HG03159 (cell line): ENCODE measurements at regions not wholly inside any gene's neighbourhood (a gene's known extent, or its start where the extent isn't known, plus 50 kb on each side); places are given as distances from the start of the nearest gene placed in this dataset.
"Not testable (repeated sequence)": the region's sequence is repeated elsewhere in the genome, so short reads cannot be mapped to it uniquely, and the experiment has no call there.

Experiments used
- ATAC-seq: cut with Tn5 transposase; IDR thresholded peaks from one replicate; pipeline ENCODE4 v1.9.1; 2021; ENCODE audit warnings: mild to moderate bottlenecking, moderate library complexity; ENCODE audit not compliant: unreplicated experiment

DNA sequence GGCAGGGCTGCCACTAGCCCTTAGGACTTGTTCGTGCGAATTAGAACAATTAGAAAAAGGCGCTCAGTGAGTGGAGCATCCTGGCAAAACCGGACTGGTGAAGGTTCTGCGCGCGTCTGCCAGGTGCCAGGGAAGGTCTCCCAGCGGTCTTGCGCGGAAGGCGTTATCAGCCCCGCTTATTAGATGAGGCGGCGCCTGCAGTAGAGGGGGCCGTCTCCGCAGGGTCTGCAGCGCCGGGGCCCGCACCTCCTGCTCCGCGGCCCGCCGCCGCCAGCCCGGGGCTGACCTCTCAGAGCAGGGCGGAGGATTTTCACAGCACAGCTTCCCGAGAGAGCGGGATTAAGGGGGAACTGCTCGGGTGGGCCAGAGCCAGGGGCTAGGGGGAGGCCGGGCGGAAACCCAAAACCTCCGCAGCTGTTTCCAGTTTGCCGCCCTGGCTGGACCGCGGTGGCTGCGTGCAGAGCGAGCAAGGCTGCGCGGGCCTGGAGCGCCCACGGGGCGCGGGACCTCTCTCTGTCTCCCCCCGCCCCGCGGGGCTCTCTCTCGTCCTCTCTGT lies 155.2 kb downstream of the FOXD2 start:
- no peak for ATAC-seq

DNA sequence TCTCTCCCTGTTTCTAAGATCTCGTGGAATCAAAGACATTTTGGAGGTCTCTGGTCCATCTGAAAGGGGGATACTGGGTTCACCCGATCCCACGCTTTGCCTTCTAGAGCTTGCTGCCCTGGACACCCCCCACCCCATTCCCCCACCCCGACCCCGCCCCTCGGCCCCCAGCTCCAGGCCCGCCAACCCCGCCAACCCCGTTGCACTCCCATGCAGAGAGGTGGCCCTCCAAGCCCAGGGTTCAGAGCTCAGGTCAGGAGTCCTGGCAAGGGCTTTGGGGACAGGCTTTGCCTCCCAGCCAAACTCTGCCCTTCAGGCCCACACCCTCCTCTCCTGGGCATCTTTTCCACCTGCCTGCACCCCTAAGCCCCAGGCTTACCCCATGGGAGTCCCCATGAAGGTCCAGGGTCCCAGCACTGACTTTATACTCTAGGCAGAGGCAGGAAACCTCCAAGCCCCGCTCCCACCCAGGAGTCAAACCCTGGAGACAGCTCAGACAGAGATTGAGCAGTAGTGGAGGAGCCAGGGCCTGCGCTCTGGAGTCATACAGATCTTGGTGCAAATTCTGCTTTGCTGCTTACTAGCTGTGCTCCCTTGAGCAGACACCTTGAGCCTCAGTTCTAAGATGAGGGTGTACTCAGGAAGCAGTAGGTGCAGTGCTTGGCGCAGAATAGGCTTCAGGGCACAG lies 155.9 kb downstream of the FOXD2 start:
- no peak for ATAC-seq

DNA sequence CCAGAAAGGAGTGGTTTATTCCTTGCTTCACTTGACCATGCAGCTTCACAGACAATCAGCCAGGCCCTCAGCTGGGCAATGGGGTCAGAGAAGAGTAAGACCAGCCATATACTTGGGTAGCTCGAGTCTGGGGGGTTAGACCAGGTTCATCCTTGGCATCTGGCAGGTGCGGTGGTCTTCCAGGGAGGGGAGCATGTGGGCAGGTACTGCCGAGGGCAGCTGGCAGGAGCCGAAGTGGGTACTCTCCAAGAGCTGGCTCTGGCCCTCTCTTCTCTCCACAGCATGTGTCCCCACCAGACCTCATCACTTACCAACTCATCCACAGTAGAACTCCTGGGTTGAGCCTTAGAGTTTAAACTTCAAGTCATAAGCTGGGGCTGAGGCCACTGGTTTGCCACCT lies 156.8 kb downstream of the FOXD2 start:
- no peak for ATAC-seq

DNA sequence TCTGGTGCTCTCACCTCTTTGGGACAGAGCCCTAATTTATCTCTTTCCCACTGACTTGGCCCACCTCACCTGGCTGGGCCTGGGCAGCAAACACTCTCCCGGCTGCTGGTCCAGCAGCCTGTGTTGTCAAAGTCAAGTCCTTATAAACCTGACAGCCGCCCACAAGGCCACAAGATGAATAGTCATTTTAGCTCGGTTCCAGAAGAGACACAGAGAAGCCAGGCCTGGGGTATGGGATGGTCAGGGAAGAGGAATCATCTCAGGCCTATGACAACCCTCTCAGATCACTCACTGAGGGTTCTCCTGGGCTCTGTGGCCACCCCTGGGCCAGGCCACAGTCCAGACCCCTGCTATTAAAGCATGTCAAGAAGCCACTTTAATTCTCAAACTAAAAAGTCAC lies 158.5 kb downstream of the FOXD2 start:
- no peak for ATAC-seq

DNA sequence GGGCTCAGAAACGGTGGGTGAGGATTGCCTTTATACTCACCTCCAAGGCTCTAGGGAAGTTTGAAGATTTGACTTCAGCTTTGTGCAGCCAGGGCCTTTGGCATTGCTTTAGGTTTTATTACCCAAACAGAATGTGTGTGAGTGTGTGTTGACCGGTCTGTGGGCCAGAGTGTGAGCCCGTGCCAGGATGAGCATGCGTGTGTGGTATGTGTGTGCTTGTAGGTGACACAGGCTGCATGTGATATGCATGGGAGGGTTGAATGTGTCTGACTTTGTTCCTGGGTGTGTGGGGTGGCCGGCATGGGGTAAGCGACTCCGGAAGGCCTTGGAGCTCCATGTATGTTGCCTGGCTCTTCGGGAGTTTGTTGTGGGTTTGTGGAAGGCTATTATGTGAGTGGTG lies 160.5 kb downstream of the FOXD2 start:
- no peak for ATAC-seq

DNA sequence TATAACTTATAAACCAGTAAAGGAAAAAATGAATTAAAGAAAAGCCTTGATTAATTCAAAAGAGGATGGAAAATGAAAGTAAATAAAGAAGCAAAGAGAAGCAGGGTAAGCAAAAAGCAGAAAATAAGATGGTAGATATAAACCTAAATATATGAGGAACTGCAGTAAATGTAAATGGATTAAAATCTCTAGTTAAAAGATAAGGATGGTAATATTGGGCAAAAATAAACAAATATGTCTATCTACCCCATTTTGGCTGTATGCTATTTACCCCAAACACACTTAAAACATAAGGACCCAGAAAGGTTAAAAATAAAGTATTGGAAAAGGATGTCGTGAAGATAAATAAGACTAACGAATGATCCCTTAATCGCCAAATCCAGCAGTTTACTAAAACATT lies 161.9 kb downstream of the FOXD2 start:
- ATAC-seq = no peak

DNA sequence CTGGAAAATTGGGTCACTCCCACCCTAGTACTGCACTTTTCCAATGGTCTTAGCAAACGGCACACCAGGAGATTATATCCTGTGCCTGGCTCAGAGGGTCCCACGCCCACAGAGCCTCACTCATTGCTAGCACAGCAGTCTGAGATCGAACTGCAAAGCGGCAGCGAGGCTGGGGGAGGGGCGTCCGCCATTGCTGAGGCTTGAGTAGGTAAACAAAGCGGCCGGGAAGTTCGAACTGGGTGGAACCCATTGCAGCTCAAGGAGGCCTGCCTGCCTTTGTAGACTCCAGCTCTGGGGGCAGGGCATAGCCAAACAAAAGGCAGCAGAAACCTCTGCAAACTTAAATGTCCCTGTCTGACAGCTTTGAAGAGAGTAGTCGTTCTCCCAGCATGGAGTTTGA lies 164.6 kb downstream of the FOXD2 start:
- ATAC-seq = not testable (repeated sequence)

DNA sequence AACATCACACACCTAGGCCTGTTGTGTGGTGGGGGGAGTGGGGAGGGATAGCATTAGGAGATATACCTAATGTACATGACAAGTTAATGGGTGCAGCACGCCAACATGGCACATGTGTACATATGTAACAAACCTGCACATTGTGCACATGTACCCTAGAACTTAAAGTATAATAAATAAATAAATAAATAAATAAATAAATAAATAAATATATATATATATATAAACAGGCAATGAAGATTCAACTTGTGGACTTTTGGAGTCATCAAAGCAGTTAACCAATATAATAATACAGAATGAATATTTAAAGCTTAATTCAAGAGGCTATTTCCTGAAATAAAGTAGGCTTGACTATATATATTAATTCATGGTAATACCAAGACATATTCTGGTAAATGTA lies 167.0 kb downstream of the FOXD2 start:
- ATAC-seq = not testable (repeated sequence)

DNA sequence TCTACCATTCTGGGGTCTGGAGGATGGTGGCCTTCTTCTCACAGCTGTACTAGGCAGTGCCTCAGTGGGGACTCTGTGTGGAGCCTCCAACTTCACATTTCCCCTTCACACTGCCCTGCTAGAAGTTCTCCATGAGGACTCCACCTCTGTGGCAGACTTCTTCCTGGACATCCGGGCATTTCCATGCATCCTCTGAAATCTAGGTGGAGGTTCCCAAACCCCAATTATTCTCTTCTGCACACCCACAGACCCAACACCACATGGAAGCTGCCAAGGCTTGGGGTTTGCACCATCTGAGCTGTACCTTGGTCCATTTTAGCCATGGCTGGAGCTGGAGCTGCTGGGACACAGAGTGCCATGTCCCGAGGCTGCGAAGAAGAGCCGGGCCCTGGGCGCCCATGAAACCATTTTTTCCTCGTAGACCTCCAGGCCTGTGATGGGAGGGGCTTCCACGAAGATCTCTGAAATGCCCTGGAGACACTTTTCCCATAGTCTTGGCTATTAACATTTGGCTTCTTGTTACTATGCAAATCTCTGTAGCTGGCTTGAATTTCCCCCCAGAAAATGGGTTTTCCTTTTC lies 170.5 kb downstream of the FOXD2 start:
- no peak for ATAC-seq

DNA sequence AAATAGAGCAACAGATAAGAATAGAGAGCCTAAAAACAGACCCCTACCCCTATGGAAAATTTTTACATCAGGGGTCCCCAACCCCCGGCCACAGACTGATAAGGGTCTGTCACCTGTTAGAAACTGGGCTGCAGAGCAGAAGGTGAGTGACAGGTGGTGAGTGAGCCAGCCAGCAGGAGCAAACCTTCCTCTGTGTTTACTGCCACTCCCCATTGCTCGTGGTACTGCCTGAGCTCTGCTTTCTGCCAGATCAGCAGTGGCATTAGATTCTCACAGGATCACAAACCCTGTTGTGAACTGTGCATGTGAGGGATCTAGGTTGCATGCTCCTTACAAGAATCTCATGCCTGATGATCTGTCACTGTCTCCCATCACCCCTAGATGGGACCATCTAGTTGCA lies 174.1 kb downstream of the FOXD2 start:
- no peak for ATAC-seq

DNA sequence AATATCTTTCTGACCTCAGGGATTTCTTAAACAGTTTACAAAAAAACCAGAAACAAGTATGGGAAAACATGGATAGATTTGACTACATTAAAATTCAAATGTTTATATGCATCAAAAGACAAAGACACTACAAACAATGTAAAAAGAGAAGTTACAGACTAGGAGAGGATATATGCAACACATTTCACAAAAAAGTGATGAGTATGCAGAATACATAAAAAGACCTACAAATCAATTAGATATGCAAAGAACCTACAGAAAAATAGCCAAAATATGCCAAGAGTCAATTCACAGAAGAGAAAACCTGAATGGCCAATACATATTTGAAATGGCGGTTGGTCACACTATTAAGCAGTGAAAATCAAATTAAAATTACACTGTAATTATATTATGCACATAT lies 175.0 kb downstream of the FOXD2 start:
- ATAC-seq = no peak

DNA sequence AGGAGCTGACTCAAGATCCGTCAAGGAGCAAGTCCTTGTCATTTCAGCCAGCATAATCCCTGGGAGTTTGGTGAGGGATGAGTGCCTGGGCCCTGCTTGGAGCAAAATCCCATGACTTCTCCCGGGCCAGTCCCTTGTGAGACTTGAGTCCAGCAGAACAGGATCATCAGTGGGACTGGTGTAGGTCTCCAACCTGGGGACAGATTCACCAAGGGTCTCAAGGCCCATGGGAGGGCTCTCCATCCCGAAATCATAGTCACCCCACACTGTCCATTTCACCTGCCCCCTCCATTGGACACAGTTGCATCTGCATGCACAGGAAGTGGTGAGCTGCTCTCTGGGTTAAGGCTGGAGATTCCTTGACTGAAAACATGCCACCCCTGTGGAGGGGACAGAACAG lies 178.2 kb downstream of the FOXD2 start:
- ATAC-seq = no peak

DNA sequence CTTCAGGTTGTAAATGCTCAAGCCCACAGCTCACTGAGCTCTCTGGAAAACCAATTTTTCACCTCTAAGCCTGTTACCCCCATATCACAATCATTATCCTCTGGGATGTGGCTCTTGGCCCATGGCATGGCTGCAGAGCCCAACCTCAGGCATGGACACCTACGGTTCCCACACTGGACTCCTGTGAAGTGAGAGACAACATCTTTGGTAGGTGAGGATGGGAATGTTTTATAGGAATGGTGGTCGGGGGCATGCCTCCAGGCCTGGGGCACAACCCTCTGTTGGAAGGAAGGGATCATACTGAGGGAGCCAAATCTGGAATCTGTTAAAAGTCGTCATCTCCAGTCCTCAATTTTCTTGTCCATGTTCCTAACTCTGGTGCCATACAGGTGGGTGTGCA lies 179.1 kb downstream of the FOXD2 start:
- ATAC-seq = no peak

DNA sequence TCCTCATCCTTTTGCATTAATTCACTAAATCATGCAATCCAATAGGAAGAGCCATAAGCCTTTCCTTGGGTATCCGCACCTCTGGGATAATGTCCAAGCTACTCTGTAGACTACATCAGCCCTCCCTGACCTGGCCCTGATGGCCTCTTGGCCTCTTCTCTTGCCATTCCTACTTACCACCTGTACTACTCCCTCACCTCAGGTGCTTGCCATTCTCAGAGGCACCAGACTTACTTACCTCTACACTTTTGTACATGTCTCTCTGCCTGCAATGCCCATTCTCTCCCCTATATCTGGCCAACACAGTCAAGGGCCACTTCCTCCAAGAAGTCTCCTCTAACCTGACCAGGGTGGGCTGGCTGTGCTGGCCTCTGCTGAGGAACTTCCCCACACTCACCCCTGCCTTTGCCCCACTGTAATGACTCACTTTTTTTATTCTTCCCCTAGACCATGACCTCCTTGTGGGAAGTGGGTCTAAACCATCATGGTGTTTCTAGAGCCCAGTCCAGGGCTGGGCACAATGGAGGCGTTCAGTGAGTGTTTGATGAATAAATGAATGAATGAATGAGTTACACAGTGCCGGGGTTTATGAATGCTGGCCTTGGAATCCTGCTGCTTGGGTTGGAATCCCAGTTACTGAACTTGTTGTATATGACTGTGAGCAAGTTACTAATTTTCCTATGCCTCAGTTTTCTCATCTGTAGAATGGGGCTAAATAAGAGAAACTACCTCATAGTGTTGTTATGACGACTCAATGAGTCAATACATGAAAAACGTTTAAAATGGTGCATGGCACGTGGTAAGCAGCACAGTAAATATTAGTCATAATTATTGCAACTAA lies 179.8 kb downstream of the FOXD2 start:
- no peak for ATAC-seq

DNA sequence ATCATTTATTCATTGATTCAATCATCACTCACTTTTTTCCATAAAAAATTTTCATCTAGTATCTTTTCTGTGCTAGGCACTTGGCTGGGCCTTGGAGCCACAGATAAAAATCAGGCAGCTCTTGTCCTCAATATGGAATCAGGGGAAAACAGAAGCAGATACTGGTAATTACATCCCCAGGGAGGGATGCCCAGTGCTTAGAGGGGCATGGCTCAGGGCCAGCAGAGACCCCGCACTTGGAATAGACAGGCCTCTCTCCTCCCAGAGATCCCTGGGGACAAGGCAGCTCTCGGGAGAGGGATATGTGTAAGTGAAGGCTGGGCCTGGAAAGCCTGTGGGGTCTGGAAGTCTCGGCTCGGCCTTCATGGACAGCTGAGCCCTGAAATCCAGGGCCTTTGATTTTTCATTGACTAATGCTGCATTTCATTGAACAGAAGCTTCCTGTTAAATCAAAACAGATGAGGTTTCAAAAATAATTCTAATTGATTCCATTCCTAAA lies 180.4 kb downstream of the FOXD2 start:
- ATAC-seq = no peak

DNA sequence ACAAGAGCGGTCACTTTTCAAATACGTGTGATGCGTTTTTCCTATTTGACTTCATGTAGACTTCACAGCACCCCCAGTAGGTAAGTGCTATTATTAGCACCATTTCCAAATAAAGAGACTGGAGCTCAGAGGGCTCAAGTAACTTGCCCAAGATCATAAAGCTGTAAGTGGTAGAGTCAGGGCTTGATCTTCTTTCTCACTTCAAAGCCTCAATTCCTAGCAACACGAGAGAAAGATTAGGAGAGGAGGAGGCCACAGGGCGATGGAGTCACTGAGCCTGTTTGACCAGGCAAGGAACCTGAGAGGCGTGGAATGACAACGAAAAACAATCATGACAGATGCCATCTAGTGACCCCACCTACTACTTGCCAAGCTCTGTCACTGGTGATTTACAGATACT lies 181.0 kb downstream of the FOXD2 start:
- ATAC-seq = no peak

DNA sequence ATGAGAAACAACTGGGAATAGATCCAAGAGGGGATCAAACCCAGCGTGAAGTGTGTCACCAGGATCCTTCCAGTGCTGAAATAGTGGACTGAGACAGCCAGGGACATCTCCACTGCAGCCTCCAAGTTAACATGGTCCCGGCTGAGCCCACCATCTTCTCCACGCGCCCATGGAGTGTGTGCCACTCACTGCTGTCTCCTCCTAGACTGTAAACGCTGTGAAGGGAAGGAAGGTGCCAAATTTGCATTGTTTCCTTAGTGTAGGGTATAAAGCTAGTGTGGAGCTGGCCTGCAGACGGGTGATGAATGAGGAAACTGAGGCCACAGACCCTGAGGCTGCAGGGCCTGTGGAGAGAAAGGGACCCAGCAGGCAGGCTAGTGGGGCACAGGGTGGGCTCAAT lies 183.6 kb downstream of the FOXD2 start:
- ATAC-seq = no peak

DNA sequence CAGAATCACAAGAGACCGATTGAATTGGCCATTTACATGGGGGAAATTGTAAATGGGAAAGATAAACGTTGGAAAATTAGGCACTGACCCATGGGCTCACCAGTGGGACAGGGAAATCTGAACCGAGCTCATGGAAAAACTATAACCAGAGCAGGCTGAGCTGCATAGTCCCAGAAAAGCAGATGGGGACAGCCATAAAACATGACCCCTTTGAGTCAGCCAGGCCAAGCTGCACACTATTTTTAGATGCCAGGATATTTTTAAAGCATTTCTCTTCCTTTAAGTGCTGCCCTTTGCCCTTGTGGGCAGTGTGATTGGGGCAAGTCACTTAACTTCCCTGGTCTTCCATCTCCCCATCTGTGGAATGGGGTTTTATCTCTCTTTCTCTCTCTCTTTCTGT lies 184.1 kb downstream of the FOXD2 start:
- no peak for ATAC-seq

DNA sequence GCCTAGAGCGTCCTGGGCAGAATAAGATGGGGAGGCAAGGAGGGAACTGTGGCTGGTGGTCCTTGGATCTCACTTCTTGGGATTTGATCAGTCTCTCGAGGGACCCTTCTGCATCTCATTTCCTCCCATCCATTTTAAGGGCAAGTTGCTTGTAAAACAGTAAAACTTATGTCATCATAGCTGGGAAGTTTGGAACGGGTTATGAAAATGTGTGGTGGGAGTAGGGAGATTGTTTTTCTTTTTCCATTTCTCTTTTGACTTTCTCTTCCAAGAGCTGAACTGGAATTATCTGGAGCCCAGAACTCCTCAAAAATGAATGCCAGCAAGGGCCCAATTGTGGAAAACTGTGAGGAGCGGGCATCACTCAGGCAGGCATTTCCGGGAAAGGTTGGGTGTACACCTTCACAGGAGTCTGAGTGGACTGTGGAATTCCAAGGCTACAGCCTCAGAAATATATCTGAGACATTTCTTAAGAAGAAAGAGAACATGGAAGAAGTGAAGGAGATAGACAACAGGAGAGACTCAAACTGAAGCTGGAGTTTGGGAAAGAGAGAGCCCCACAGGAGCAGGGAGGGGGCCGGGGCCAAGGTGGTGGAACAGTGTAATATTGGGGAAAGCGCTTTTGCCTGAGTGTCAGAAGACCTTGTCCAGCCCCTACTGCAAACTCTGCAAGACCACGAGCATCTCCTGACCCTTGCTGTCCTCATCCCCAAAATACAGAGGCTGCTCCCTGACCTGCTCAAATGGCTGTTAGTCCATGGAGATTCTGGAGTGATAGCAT lies 185.1 kb downstream of the FOXD2 start:
- ATAC-seq = no peak

DNA sequence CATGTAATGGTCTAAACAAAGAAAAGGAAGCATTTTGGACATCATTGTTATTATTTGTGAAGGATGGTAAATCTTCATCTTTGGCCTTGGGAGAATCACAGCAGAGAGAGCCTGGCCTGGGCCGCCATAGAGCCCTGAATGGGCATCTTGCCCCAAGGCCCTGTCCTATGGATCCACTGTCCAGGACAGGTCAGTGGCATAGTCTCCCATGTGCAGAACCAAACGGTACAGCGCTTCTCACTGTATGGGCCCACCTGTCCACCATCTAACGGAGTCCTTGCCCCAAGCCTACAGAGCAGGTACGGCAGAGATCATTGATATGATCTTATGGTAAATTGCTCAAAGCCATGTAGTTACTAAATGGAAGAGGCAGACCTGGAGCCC lies 185.7 kb downstream of the FOXD2 start:
- no peak for ATAC-seq

DNA sequence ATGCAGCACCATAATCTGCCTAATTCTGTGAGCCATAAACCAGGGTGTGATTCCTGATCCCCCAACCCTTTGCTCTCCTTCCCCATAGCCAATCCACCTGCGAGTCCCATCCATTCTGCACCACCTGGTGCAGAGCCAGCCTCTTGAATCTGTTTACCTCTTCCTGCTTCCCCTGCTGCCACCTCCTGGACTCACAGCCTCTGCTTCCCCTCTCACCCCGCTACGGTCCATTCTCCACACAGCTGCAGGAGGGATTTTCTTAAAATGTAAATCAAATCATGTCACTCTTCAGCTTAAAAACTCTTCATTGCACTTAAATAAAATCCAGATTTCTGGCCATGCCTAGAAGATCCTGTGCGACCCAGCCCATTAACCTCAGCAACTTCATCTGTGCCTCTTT lies 186.7 kb downstream of the FOXD2 start:
- ATAC-seq = no peak
